ENCODE measurements at regions not wholly inside any gene's neighbourhood (a gene's known extent, or its start where the extent isn't known, plus 50 kb on each side); places are given as distances from the start of the nearest gene placed in this dataset.

GRCh38 chr2:16194096-16194390, 253.7 kb downstream of the MYCN start:
- ChIA-PET POLR2A (no interaction called here), CTCF (no interaction called here)
- Mint-ChIP-seq H3K9me3 (ENCODE audit: insufficient read depth) (no peaks in the 10 kb centered on the region), H3K4me1 (no peaks in the 10 kb centered on the region), H3K4me3 (no peak overlapping the region), H3K27ac (no peak overlapping the region), H3K27me3 (peaks cover 3% of the 10 kb centered on the region)
- H3K27ac ChIP-seq (ENCODE audit: low read length in 2 of 2): no peak overlapping the region
- WGBS (ENCODE audit: insufficient coverage): no CpG with 5 or more reads among the region's 1 CpG
- H3K4me1 ChIP-seq (ENCODE audit: control insufficient read depth in 2 of 2, insufficient read depth in 2 of 2, low read length in 2 of 2): no peaks in the 10 kb centered on the region
- no peaks in the 10 kb centered on the region for H3K36me3 ChIP-seq (replicated peaks in 1 of 2; ENCODE audit: control extremely low read depth in 1 of 2, control insufficient read depth in 1 of 2, extremely low read depth in 1 of 2, insufficient read depth in 2 of 2, low read length in 1 of 2)
- H3K9ac ChIP-seq (ENCODE audit: low read length): no peak overlapping the region
- no peaks in the 10 kb centered on the region for H3K27me3 ChIP-seq (replicated peaks in 1 of 4; ENCODE audit: control extremely low read depth in 1 of 4, control insufficient read depth in 3 of 4, insufficient read depth in 4 of 4, low read length in 3 of 4)
- H4K20me1 ChIP-seq (ENCODE audit: control insufficient read depth, insufficient read depth, low read length, poor library complexity, severe bottlenecking): no peaks in the 10 kb centered on the region
- DNase-seq (no peak), ATAC-seq (ENCODE audit: low read depth) (no peak)
- no peaks in the 10 kb centered on the region for H3K79me2 ChIP-seq (ENCODE audit: control insufficient read depth, insufficient read depth, low read length)
- H2AFZ ChIP-seq (ENCODE audit: insufficient read depth, low read depth, low read length, poor library complexity, severe bottlenecking): no peak overlapping the region
- H3K9me3 ChIP-seq (ENCODE audit: control extremely low read depth in 1 of 3, control insufficient read depth in 2 of 3, insufficient read depth in 1 of 3, low read length in 2 of 3): peaks cover 0 to 4% (median 0%) of the 10 kb centered on the region in 3 donors
- intact Hi-C loops (cut with micrococcal nuclease): no loop called here
- TF ChIP-seq, protein P1, sequence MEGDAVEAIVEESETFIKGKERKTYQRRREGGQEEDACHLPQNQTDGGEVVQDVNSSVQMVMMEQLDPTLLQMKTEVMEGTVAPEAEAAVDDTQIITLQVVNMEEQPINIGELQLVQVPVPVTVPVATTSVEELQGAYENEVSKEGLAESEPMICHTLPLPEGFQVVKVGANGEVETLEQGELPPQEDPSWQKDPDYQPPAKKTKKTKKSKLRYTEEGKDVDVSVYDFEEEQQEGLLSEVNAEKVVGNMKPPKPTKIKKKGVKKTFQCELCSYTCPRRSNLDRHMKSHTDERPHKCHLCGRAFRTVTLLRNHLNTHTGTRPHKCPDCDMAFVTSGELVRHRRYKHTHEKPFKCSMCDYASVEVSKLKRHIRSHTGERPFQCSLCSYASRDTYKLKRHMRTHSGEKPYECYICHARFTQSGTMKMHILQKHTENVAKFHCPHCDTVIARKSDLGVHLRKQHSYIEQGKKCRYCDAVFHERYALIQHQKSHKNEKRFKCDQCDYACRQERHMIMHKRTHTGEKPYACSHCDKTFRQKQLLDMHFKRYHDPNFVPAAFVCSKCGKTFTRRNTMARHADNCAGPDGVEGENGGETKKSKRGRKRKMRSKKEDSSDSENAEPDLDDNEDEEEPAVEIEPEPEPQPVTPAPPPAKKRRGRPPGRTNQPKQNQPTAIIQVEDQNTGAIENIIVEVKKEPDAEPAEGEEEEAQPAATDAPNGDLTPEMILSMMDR (IDR thresholded peaks at IDR 0.05): no peak
- TF ChIP-seq EZH2 (IDR thresholded peaks at IDR 0.05; ENCODE audit: borderline replicate concordance, insufficient read depth, low read depth, low read length, poor library complexity, severe bottlenecking): no peak
- no peak overlapping the region for H3K4me3 ChIP-seq (ENCODE audit: control extremely low read depth in 1 of 5, extremely low read depth in 1 of 5, insufficient read depth in 1 of 5, low read depth in 2 of 5, low read length in 4 of 5)
- H3K4me2 ChIP-seq (replicated peaks; ENCODE audit: low read depth, low read length, poor library complexity, severe bottlenecking): no peak overlapping the region

DNA sequence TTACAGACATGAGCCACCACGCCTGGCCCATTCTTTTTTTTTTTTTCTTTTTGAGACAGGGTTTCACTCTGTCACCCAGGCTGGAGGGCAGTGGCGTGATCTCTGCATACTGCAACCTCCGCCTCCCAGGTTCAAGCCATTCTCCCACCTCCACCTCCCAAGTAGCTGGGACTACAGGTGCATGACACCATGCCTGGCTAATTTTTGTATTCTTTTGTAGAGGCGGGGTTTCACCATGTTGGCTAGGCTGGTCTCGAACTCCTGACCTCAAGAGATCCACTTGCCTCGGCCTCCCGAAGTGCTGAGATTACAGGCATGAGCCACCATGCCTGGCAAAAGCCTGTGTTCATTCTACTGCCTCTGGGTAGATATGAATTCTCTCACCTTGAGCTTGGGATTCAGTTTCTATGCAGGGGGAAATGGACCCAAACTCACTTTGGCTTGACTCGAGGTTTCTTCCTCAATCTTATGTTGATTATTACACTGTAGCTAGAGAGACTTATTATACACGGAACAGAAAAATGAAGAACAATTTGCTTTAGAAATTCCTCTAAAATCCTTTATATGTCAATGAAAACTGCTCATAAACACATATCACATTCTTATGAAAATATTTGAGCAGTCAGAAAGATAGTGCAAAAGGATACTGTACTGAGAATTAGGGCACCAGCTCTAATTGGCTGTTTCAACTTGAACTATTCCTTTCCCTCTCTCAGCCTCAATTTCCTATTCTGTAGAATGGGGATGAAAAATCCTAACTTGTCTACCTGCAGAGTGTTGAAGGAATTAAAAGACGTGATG, 252.3 kb downstream of the MYCN start:
- Mint-ChIP-seq H3K27me3 (peaks cover 10% of the 10 kb centered on the region), H3K9me3 (ENCODE audit: insufficient read depth) (no peaks in the 10 kb centered on the region), H3K4me1 (no peaks in the 10 kb centered on the region), H3K4me3 (no peak overlapping the region), H3K27ac (no peak overlapping the region)
- 85% methylated on average over 6 of the region's 10 CpGs for WGBS (ENCODE audit: insufficient coverage)
- DNase-seq: no peak
- no peak overlapping the region for H3K9ac ChIP-seq (ENCODE audit: low read length)
- ATAC-seq (ENCODE audit: low read depth): no peak
- CTCF ChIA-PET: no interaction called here
- no peak overlapping the region for H3K4me3 ChIP-seq (ENCODE audit: control extremely low read depth in 1 of 5, extremely low read depth in 1 of 5, insufficient read depth in 1 of 5, low read depth in 2 of 5, low read length in 4 of 5)
- H2AFZ ChIP-seq (ENCODE audit: insufficient read depth, low read depth, low read length, poor library complexity, severe bottlenecking): no peak overlapping the region
- H4K20me1 ChIP-seq (ENCODE audit: control insufficient read depth, insufficient read depth, low read length, poor library complexity, severe bottlenecking): no peaks in the 10 kb centered on the region
- intact Hi-C loops (cut with micrococcal nuclease): no loop called here
- peaks cover 0 to 4% (median 0%) of the 10 kb centered on the region in 3 donors for H3K9me3 ChIP-seq (ENCODE audit: control extremely low read depth in 1 of 3, control insufficient read depth in 2 of 3, insufficient read depth in 1 of 3, low read length in 2 of 3)
- H3K27ac ChIP-seq (ENCODE audit: low read length in 2 of 2): no peak overlapping the region
- H3K79me2 ChIP-seq (ENCODE audit: control insufficient read depth, insufficient read depth, low read length): no peaks in the 10 kb centered on the region
- H3K4me1 ChIP-seq (ENCODE audit: control insufficient read depth in 2 of 2, insufficient read depth in 2 of 2, low read length in 2 of 2): no peaks in the 10 kb centered on the region
- H3K4me2 ChIP-seq (replicated peaks; ENCODE audit: low read depth, low read length, poor library complexity, severe bottlenecking): no peak overlapping the region
- H3K36me3 ChIP-seq (replicated peaks in 1 of 2; ENCODE audit: control extremely low read depth in 1 of 2, control insufficient read depth in 1 of 2, extremely low read depth in 1 of 2, insufficient read depth in 2 of 2, low read length in 1 of 2): no peaks in the 10 kb centered on the region
- H3K27me3 ChIP-seq (replicated peaks in 1 of 4; ENCODE audit: control extremely low read depth in 1 of 4, control insufficient read depth in 3 of 4, insufficient read depth in 4 of 4, low read length in 3 of 4): no peaks in the 10 kb centered on the region
- TF ChIP-seq EZH2 (IDR thresholded peaks at IDR 0.05; ENCODE audit: borderline replicate concordance, insufficient read depth, low read depth, low read length, poor library complexity, severe bottlenecking): no peak
- TF ChIP-seq, protein P1 (IDR thresholded peaks at IDR 0.05): no peak
- POLR2A ChIA-PET: no interaction called here

Data from B cell (primary cell).